ENCODE measurements at regions not wholly inside any gene's neighbourhood (a gene's known extent, or its start where the extent isn't known, plus 50 kb on each side); places are given as distances from the start of the nearest gene placed in this dataset.
"Not testable (repeated sequence)": the region's sequence is repeated elsewhere in the genome, so short reads cannot be mapped to it uniquely, and the experiment has no call there.

DNA sequence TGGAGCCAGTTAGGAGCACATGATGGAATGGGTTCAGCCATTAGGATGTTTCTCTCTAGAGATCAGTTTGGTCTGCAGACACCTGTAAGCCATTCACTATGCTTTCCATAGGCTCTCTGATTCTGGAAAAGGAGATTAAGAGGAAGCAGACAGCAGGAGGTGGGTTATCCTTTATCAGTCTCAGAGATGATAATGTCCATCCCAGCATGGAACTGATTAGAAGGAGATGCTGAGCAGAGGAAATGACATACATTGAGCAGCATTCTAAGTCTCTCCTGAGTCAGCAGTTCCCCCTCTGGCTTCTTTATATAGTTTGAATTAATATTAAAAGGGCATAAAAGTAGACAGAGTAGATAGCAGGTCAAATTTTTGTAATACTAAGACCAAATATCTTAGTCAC is 591.1 kb downstream of the GBE1 start:
- DNase-seq: no peak

DNA sequence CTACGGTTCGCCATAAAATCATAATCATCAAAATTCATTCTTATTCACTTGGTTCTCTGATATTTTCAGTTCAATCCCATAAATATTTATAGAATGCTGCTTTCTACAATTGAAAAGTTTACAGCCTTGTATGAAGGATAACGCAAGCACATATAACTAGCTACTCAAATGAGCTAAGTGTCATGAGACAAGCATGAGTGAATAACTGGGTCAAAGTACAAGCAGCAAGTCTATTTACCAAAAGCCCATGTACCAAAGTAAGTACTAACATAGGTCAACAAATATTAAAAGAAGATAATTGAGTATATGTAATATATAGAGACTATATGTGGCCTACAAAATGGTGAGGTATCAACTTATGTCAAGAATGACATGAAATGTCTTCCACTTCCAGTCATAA is 596.6 kb downstream of the GBE1 start:
- no peak for DNase-seq

DNA sequence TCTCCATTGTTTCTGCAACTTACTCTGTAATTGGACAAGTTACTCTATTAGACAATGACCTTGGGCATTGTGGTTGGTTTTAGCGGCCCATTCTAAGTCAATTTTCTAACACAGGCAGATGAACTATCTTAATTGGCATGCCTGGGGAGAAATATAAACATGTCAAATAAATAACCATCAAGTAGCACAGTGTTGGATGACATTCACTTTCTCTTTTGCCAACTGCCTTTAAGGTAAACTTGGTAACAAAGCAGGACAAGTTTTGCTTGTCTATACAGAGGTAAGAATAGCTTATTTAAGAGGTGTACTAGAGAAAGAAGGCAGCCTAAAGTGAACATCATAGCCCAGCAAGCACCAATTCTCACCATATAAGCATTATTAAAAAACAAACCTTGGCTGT is 599.6 kb downstream of the GBE1 start:
- no peak for DNase-seq

DNA sequence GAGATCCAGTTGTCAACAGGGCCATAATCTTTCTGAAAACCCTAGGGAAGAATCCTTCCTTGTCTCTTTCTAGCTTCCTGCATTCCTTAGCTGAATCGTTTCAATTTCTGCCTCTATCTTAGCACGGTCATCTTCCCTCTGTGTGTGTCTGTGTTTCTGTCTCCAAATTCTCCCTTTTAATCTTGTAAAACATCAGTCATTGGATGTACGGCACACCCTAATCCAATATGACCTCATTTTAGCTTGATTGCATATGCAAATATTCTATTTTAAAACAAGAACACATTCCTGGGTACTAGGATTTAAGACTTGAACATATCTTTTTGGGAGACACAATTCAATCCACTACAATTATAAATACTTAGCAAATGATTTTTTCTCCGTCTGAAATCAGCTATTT is 600.3 kb downstream of the GBE1 start:
- no peak for DNase-seq

DNA sequence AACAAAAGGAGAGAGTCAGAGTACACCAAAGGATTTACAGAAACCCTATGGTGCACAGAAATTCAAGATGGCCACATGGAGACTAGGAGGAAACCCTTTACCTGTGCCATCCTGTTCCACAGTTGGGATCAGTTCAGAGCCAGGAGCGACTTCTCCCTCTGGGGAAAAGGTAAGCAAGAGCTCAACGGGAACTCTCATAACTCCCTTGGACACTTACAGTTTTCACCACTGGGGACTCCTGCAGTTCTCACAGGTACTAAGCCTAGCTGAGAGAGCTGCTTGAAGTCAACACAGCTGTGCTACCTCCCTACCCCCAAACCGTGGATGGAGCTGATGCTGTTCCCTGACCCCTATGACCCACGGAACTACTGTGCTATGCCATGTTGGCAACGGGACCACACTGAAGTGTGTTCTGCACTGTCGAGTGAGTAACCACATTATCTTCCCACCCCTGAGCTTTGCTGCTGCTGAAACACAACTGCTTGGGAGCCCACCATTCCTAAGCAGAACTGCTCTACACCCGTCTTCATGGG is 606.8 kb downstream of the GBE1 start:
- DNase-seq: no peak

DNA sequence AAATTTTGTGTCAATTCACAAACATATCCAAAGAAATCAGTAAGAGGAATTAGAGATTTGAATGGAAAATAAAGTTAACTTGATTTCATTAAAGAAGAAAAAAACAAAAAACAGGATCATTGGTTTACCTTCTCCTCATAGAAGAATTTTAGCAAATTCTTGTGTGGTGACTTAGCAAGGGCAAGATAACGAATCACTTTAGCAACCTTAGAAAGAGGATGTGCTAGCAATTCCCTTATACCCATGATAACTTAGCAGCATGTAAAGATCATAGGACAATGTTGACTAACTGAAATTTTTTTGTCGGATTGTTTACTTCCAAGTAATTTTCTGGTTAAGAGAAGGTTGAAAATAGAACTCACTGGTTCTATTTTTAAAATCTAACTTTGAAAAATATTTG is 609.3 kb downstream of the GBE1 start:
- no peak for DNase-seq

DNA sequence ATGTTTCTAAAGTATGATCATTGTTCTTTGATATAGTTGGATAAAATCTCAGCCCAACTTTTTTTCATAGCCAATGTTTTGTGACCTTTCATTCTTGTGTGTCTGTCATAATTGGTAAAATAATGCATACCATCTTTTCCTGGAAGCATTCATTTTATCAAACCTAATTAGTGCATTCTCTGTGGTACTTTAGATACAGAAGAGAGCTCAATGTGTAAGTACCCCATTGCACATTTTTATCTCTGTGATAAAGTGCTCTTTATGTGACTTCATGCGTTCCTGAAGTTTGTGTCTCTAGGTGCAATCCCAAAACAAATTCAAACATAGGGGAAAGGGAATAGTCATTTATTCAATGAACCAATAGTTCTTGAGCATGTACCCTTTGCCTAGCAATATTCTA is 628.5 kb downstream of the GBE1 start:
- DNase-seq: no peak

DNA sequence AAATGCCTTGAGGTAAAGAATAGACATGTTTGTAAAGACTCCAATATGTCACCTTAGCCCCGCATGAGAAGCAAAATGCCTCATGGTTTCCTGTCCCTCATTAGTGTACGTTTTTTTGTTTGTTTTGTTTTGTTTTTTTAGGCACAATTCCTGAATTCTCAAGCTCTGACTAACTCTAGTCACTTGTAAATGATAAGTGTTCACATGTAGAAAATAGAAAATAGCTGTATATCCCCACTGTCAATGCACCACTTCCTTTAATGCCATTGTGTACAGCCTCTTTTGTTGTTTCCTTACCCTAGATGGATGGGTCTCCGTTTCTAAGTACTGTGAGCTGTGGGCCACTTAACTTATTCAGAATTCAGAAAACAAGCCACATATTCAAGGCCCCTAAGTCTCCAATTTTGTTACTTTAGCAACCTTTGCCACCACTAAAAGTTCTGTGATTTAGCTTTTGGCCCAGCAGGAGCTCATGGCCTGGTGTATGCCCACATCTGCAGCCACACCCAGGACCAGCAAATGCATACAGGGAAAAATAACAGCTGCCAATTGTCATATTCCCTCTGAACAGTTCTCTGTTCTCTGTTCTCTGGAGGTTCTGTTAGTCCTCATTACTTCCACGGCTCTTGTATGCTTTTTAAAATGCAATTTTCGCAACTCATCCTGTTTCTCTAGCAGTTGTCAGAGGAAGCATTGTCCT is 655.5 kb downstream of the GBE1 start:
- no peak for DNase-seq

DNA sequence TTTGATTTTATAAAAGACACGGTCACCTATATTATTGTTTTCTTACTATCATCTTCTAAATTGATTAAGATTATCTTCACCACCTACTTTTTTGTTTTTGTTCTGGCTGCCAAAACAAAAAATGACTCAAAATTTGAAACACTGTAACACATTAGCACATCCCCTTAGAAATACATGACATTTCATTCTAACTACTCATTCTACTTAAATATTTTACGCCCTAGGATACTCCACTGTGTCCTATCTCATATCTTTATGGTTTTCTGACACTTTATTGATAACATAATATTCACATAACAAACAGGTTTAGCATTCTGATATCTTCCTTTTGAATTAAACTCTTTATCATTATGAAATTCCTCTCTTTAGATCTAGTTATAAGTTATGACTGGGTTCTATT is 656.2 kb downstream of the GBE1 start:
- no peak for DNase-seq

DNA sequence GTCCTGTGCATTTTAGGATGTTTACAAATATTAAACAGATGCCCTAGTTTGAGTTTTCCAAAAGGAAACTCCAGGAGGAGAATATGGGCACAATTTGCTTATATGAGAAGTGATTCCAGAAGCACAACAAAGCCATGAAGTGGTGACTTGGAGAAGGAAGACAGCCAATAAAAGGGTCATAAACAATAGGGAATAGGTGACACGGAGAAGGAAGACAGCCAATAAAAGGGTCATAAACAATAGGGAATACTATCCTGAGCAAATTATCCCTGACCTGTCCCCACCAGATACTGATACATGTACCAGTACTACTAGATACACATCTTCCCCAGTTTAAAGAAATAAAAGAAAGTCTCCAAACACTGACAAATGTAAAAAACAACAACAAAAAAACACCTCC is 663.6 kb downstream of the GBE1 start:
- no peak for DNase-seq

DNA sequence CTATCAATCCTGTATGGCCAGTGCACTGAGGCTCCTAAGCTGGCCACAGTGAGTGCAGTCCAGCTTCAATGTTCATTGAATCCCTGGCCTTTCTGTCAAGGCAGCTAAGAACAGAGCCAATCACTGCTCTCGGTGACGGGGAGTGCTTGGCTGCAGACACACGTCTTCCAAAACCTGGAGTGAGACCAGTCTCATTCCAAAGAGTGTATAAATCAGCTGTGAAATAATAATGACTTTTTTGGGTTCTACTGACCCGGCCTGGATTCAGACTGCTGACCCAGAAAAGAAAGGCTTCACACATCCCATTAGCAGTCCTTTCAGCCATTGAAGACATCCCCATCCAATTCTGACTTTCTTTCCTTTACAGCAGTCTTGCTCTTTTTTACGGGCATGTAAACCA is 665.5 kb downstream of the GBE1 start:
- no peak for DNase-seq

DNA sequence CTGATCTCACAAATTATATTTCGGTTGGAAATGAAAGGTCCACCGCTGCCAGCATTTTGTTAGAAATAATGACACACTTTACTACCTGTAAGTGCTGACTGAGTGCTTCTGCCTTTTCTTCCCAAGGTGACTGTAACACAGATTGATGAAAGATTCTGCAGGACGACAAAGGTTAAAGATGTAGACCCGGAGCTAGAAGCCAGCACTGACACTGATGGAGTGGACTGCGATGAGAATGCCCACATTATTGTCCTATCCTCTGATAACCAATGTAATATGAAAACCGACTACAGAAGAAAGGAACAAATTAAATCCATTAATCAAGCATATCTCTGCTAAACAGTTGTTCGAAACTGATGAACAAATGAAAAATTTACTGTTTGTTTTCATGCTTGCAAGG is 666.5 kb downstream of the GBE1 start:
- DNase-seq: no peak

DNA sequence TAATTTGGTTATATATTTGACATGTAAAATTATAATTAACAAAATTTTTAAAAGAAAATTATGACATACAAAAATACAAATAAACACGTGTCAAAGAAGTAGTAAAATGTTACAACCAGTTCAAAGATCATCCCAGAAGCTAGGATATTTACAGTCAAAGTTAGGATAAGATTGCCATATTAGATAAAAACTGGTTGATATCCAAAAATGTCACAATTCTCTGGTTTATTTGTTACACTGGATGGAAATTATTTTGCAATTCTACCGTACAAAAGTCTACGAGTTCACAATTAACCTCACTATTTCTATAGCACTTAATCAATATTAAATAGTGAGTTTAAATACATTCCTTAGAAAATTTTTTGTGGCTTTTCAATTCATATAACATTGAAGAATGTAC is 673.8 kb downstream of the GBE1 start:
- DNase-seq: no peak

DNA sequence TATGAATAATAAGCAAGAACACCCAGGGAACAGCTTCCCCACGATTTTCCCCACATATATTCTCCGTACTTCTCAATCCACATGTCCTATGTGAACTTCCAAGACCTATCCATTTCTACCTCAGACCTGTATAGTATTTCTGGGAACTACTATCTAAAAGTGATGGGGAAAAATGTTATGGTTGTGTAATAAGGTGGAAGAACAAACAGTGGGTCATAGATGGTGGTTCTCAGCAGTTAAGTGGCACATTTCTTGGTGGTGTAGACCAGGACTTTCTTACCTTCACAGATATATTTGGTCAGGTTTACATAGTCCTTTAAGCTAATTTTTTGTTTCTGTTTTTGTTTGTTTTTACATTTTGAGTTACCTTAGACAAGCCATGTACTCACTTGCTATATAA is 675.1 kb downstream of the GBE1 start:
- DNase-seq: no peak

DNA sequence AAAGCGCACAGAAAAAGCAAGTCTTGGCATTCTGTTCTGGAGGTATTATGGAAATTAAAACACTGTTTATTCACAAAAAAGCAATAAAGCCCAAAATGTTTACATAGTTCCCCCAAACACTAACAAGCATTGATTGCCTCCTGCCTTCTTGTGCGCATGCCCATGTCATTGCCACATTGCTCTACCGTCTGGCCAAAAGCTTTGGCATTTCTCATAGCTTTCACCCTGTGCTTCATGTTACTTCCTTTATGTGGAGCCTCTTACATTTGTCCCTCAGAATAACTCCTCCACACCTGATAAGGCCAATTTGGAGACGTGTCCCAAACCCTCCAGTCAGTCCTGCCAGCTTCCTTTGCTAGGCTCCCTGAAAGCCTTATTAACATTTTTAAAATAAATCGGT is 680.8 kb downstream of the GBE1 start:
- DNase-seq: no peak

DNA sequence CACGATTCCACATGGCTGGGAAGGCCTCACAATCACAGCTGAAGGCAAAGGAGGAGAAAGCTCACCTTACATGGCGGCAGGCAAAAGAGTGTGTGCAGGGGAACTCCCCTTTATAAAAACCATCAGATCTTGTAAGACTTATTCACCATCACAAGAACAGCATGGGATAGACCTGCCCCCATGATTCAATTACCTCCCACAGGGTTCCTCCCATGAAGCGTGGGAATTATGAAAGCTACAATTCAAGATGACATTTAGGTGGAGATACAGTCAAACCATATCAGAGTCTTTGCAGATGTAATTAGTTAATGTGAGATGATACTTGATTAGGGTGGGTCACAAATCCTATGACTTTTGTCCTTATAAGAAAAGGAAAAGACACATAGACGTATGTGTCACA is 688.9 kb downstream of the GBE1 start:
- no peak for DNase-seq

DNA sequence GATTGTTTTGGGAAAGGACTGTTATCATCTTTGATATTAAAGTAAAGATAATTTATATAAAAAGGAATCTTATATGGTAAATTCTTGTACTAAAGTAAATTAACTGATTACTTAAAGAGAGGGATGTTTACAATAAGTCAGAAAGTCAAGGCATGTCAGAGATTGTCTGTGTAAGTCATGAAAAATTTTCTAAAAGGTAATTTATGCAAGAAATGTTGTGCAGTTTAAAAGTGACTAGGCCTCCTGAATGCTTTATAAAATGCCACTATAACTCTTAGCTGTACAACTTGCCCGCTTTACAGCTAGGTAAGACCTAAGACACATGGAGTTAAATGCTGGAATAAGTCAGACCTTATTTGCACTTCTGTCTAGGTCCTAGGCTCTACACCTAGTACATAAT is 692.9 kb downstream of the GBE1 start:
- DNase-seq: no peak

DNA sequence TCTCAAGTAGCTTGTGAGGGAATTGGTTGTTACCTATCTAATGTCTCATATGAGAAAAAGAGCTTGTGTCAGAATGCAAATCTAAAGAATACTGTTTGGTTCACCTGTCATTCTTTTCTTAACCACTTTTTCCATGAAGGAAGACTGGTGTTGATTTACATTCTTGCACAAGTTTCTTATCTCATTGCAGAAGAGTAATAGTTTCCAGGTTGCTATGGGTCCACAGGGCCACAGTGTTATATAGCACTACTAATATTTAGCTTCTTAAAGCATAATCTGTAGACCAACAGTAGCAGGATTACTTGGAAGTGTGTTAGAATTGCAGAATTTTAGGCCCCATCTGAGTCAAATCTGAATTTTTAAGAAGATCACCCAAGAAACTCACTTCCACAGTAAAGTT is 697.5 kb downstream of the GBE1 start:
- DNase-seq: no peak

DNA sequence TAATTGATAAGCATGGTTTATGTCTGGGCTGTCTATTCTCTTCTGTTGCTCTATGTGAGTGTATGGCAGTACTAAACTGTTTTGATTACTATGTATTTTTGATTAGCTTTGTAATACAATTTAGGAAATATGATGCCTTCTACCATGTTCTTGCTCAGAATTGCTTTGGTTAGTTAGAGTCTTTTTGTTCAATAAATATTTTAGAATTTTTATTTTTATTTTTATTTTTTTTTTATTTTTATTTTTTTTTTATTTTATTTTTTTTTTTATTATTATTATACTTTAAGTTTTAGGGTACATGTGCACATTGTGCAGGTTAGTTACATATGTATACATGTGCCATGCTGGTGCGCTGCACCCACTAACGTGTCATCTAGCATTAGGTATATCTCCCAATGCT is 710.3 kb downstream of the GBE1 start:
- not testable (repeated sequence) for DNase-seq

DNA sequence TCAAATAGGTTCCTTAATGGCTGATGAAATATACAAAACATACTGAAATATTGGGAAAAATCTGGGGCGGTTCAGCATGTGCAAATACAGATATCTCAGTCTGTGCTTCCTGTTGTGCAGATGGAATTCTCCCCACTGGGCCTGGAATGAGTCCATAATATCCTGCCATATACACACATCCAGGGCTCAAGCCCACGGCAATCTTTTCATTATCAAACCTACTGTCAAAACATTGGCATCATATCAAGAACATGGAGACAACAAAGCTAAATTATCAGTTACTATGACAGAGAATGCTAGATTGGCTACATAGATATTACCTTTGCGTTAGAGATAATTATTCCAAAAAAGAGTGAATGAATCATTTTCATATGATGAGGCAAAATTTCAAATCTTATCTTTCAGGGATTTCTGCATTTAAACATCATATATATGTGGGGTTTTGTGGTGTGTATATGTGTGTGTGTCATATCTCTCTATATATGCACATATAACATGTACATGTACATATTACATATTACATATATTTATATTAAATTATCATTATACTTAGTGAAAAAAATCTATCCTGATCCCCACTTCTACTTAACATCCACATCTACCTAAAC is 713.3 kb downstream of the GBE1 start:
- DNase-seq: peak; percentile 11

DNA sequence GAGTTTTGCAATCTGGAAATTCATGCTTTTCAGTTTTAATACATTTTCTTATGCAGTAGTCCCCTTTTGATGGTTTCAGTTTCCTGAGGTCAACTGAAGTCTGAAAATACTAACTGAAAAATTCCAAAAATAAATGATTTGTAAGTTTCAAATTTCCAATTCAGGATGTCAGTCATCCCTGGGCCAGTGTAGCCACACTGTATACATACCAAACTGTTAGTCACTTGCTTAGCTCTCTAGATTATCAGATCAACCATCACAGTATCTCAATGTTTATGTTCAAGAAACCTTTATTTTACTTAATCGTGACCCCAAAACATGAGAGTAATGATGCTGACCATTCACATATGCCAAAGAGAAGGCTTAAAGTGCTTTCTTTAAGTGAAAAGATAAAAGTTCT is 715.5 kb downstream of the GBE1 start:
- DNase-seq: no peak

DNA sequence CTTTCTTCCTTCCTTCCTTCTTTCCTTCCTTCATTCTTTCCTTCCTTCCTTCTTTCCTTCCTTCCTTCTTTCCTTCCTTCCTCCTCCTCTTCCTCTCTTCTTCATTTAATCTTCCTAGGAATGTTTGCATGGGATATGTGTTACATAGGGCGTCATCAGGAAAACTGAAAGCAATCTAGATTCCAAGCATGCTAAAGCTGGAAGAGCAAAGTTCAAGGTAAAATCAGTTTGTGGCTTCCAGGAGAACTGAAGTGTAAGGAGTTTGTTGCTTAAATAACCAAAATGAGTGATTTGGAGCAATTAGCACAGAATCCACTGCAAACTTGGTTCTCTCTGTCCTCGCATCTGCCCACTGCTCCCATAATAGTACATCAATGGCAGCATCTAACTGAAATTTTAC is 716.2 kb downstream of the GBE1 start:
- DNase-seq: no peak

DNA sequence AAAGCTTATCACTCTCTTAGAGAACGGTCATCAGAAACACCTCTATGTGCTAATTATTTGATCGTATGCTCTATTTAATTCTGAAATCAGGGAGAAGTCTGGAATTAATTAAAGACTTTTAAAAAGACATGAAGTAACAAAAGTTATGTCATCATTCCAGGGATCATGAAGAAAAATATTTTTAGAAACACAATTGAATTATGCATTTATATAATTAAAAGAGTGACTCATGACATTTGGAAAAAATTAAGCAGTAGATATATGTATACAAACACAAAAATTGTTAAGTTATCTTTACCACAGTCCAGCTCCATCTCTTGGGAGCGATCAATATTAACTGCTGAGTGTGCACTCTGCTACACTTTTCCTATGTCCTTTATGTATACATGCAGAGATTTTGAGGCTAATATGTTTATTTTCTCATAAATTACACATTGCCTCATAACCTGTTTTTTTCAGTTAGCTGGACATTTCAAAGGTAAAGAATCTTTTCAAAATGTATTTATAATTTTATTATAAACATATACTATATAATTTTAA is 717.7 kb downstream of the GBE1 start:
- no peak for DNase-seq

DNA sequence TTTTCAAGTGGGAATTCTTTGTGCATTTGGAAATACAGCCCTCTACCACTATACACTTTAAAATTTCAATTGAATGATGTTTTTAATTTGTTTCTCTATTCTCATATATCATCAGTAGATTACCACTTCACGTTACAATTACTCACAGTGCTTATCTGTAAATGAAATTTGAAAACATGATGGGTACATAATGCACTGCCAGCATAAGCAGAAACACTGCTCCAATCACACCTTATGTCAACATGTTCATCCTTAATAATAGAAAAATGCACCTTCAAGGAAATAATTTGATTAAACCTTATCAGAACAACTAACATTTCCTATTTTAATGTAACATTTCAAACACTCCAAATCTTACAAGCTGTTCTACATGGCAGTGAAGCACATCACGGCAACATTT is 718.4 kb downstream of the GBE1 start:
- no peak for DNase-seq

DNA sequence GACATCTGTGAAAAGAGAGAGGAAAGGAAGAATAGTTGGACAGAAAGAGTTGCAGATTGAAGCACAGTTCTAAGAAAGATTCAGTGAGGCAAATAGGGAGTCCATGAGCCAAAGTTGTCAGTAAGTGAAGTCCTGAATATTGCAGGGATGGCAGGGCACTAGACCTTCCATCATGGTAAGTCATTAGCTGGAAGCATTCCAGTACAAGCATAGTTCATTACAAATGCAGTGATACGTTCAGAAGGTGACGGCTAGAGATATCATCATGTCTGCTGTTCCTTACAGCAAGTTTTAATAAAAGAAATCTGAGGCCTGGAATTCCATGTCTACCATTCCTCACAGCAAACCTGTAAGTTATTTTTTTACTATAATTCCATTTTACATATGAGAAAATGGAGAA is 720.1 kb downstream of the GBE1 start:
- DNase-seq: no peak
